Stimulated activated memory B cell treated with anti-CD40 and anti-IgM and Interleukin-4, amounts not matched to agents 10 μg/mL and 1 μg/mL and 100 μg/mL, for 72 hours (primary cell): ENCODE measurements at regions not wholly inside any gene's neighbourhood (a gene's known extent, or its start where the extent isn't known, plus 50 kb on each side); places are given as distances from the start of the nearest gene placed in this dataset.

Source experiments
- ATAC-seq: fragments of 150-1000 bp; cut with Tn5 transposase; 2 replicates; pipeline ENCODE4 v1.10.0; 2021
- H3K27ac Mint-ChIP-seq: one replicate; pipeline ENCODE4 v1.8.0; 2022; ENCODE audit warnings: mild to moderate bottlenecking, mixed read lengths
- H3K27me3 Mint-ChIP-seq: one replicate; pipeline ENCODE4 v1.8.0; 2022; ENCODE audit warnings: mixed read lengths
- H3K36me3 Mint-ChIP-seq: one replicate; pipeline ENCODE4 v1.8.0; 2022; ENCODE audit warnings: mixed read lengths
- H3K4me1 Mint-ChIP-seq: one replicate; pipeline ENCODE4 v1.8.0; 2022; ENCODE audit warnings: mixed read lengths
- H3K4me3 Mint-ChIP-seq: one replicate; pipeline ENCODE4 v1.8.0; 2022; ENCODE audit warnings: mild to moderate bottlenecking, moderate library complexity, mixed read lengths
- H3K9me3 Mint-ChIP-seq: one replicate; pipeline ENCODE4 v1.8.0; 2022; ENCODE audit warnings: mixed read lengths

DNA sequence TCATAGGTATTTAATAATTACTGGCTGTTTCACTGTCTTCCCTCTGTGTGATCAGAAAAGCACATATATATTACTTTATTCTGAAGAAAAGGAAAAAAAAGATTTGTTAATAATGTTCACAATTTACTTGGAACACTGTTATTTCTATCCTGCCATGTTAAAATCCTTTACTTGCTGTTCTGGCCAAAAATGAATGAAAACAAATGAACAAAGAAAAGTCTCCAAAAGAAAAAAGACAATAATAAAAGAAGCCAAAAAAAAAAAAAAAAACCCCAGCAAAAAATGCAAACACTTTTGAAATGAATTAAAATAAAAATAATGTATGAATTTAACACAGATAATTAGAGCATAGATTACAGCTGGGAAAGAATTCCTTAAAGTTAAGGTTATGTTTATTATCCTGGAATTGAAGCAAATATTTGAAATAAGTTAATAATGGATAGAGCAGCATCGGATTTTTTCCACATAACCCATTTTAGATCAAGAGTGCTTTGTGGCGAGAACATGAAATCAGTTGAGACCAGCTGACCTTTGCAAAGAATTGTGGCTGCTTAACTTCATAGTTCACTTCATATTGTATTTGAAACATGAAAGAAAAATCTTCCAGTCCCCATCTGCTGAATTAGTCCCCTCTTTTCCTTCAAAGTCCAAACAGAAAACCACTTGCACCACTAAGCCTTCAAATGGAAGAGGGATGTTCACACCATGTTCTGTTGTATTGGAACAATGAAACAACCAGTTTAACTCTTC lies 444.8 kb downstream of the ADAMTS20 start:
- no peak overlapping the region for H3K27ac Mint-ChIP-seq
- peaks cover 23% of the 10 kb centered on the region for H3K4me1 Mint-ChIP-seq
- no peak for ATAC-seq
- no peaks in the 10 kb centered on the region for H3K9me3 Mint-ChIP-seq
- no peaks in the 10 kb centered on the region for H3K36me3 Mint-ChIP-seq
- peaks cover 10% of the 10 kb centered on the region for H3K27me3 Mint-ChIP-seq
- H3K4me3 Mint-ChIP-seq, result no peak overlapping the region

GRCh38 chr12:43106355-43106754 lies 445.6 kb downstream of the ADAMTS20 start:
- no peak overlapping the region for H3K27ac Mint-ChIP-seq
- peaks cover 18% of the 10 kb centered on the region for H3K4me1 Mint-ChIP-seq
- no peaks in the 10 kb centered on the region for H3K36me3 Mint-ChIP-seq
- H3K4me3 Mint-ChIP-seq, result no peak overlapping the region
- H3K9me3 Mint-ChIP-seq, result no peaks in the 10 kb centered on the region
- peaks cover 10% of the 10 kb centered on the region for H3K27me3 Mint-ChIP-seq
- ATAC-seq, result no peak

- H3K27me3 Mint-ChIP-seq, result peaks cover 8% of the 10 kb centered on the region
- H3K4me1 Mint-ChIP-seq, result peaks cover 18% of the 10 kb centered on the region
- H3K27ac Mint-ChIP-seq, result no peak overlapping the region
- no peak for ATAC-seq
- H3K9me3 Mint-ChIP-seq, result no peaks in the 10 kb centered on the region
- no peaks in the 10 kb centered on the region for H3K36me3 Mint-ChIP-seq
- no peak overlapping the region for H3K4me3 Mint-ChIP-seq
Observed at GRCh38 chr12:43105426-43105981, 446.5 kb downstream of the ADAMTS20 start.

- H3K36me3 Mint-ChIP-seq, result no peaks in the 10 kb centered on the region
- no peak overlapping the region for H3K27ac Mint-ChIP-seq
- H3K4me3 Mint-ChIP-seq, result no peak overlapping the region
- H3K9me3 Mint-ChIP-seq, result no peaks in the 10 kb centered on the region
- peaks cover 11% of the 10 kb centered on the region for H3K4me1 Mint-ChIP-seq
- no peaks in the 10 kb centered on the region for H3K27me3 Mint-ChIP-seq
- ATAC-seq, result no peak
Observed at GRCh38 chr12:43104494-43104893, 447.5 kb downstream of the ADAMTS20 start.

GRCh38 chr12:43103866-43104265 lies 448.1 kb downstream of the ADAMTS20 start:
- no peaks in the 10 kb centered on the region for H3K36me3 Mint-ChIP-seq
- no peaks in the 10 kb centered on the region for H3K27me3 Mint-ChIP-seq
- peaks cover 11% of the 10 kb centered on the region for H3K4me1 Mint-ChIP-seq
- H3K27ac Mint-ChIP-seq, result no peak overlapping the region
- H3K9me3 Mint-ChIP-seq, result no peaks in the 10 kb centered on the region
- H3K4me3 Mint-ChIP-seq, result no peak overlapping the region
- no peak for ATAC-seq

DNA sequence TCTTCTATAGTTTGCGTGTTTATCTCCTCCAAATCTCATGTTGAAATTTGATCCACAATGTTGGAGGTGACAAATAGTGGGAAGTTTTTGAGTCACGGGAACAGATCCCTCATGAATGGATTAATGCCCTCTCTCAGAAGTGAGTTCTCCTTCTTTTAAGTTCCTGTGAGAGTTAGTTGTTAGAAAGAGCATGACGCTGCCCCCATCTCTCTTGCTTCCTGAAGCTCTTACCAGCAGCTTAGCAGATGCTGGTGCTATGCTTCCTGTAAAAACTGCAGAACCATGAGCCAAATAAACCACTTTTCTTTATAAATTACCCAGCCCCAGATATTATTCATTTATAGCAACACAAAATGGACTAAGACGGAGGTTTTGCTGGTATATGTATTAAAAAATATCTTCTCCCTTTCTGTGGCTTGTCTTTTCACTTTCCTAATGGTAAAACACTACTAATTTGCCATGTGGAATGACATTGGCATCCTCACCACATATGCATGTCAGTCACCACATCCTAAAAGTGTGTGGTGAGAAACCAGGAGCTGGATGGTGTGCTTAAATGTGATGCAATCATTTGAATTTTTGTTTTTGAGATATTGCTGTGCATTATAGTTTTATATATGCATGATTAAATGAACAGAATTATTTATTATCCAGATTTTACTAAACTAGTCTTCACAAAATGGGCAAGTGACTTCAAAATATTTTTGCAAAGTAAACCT lies 449.3 kb downstream of the ADAMTS20 start:
- Mint-ChIP-seq H3K36me3 (no peaks in the 10 kb centered on the region), H3K27me3 (no peaks in the 10 kb centered on the region), H3K4me1 (peaks cover 11% of the 10 kb centered on the region), H3K27ac (no peak overlapping the region), H3K9me3 (no peaks in the 10 kb centered on the region), H3K4me3 (no peak overlapping the region)
- no peak for ATAC-seq

GRCh38 chr12:43100231-43100630 lies 451.8 kb downstream of the ADAMTS20 start:
- Mint-ChIP-seq H3K4me3 (no peak overlapping the region), H3K9me3 (no peaks in the 10 kb centered on the region), H3K36me3 (no peaks in the 10 kb centered on the region), H3K27ac (no peak overlapping the region), H3K4me1 (no peaks in the 10 kb centered on the region), H3K27me3 (no peaks in the 10 kb centered on the region)
- ATAC-seq, result no peak

GRCh38 chr12:43099691-43100163 lies 452.3 kb downstream of the ADAMTS20 start:
- Mint-ChIP-seq H3K27me3 (no peaks in the 10 kb centered on the region), H3K9me3 (no peaks in the 10 kb centered on the region)

GRCh38 chr12:43098766-43099550 lies 453.0 kb downstream of the ADAMTS20 start:
- Mint-ChIP-seq H3K4me1 (no peaks in the 10 kb centered on the region), H3K27me3 (no peaks in the 10 kb centered on the region), H3K9me3 (no peaks in the 10 kb centered on the region), H3K4me3 (no peak overlapping the region), H3K36me3 (no peaks in the 10 kb centered on the region), H3K27ac (no peak overlapping the region)
- no peak for ATAC-seq

More at GRCh38 chr12:43099691-43100163, 452.3 kb downstream of the ADAMTS20 start:
- Mint-ChIP-seq H3K4me1 (no peaks in the 10 kb centered on the region), H3K27ac (no peak overlapping the region), H3K36me3 (no peaks in the 10 kb centered on the region), H3K4me3 (no peak overlapping the region)
- no peak for ATAC-seq

- Mint-ChIP-seq H3K27me3 (no peaks in the 10 kb centered on the region), H3K4me3 (no peak overlapping the region), H3K4me1 (no peaks in the 10 kb centered on the region), H3K36me3 (no peaks in the 10 kb centered on the region), H3K9me3 (no peaks in the 10 kb centered on the region), H3K27ac (no peak overlapping the region)
- ATAC-seq, result no peak
Observed at GRCh38 chr12:43098071-43098470, 453.9 kb downstream of the ADAMTS20 start.

DNA sequence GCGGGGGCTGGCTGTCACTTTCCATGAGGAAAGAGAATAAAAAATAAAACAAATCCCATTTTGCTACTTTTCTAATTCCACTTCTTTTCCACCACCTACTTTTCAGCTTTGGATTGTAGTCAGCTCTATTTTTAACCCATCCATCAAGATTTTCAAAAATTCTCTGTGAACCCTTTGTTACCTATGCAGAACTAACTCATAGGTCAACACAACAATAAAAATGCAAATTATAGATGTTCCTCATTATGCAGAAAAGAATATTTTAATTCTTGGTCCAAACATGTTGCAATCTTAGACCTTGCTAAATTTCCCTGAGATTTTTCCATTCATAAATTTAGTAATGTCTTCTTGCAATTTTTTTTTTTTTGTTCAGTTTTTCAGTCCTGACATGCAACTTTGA lies 454.5 kb downstream of the ADAMTS20 start:
- no peaks in the 10 kb centered on the region for H3K4me1 Mint-ChIP-seq
- no peaks in the 10 kb centered on the region for H3K36me3 Mint-ChIP-seq
- H3K27ac Mint-ChIP-seq, result no peak overlapping the region
- H3K9me3 Mint-ChIP-seq, result no peaks in the 10 kb centered on the region
- no peak overlapping the region for H3K4me3 Mint-ChIP-seq
- ATAC-seq, result no peak
- no peaks in the 10 kb centered on the region for H3K27me3 Mint-ChIP-seq

DNA sequence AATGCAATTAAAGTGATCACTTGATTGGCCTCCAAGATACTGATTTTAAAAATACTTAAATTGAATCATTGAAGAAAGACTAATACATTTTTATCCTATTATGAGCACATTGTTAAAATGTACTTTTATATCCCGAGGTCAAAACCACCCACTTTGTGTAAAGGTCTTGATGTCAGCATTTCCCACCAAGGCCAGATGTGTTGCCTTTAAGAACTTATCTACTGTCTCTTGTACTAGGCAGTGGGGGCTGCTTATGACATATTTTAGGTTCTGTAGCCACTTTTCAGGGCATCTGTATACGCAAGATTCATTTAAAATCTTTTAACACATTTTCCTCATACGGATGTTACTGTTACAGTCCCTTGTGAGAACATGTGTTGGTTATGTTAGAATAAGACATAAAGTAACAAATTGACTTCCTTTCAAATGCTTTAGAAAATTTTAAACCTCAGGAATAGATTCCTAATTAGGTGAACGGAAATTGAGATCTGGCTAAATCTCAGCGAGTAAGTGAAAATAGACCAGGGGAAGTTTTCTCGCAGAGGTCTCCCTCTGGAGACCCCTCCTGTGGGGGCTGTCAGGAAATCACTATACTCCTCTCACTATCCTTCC lies 456.2 kb downstream of the ADAMTS20 start:
- no peaks in the 10 kb centered on the region for H3K36me3 Mint-ChIP-seq
- no peak for ATAC-seq
- H3K9me3 Mint-ChIP-seq, result no peaks in the 10 kb centered on the region
- H3K27me3 Mint-ChIP-seq, result no peaks in the 10 kb centered on the region
- no peak overlapping the region for H3K27ac Mint-ChIP-seq
- no peak overlapping the region for H3K4me3 Mint-ChIP-seq
- no peaks in the 10 kb centered on the region for H3K4me1 Mint-ChIP-seq

- no peaks in the 10 kb centered on the region for H3K27me3 Mint-ChIP-seq
- no peaks in the 10 kb centered on the region for H3K4me1 Mint-ChIP-seq
- H3K9me3 Mint-ChIP-seq, result peaks cover 5% of the 10 kb centered on the region
- no peak overlapping the region for H3K4me3 Mint-ChIP-seq
- no peak overlapping the region for H3K27ac Mint-ChIP-seq
- H3K36me3 Mint-ChIP-seq, result peaks cover 5% of the 10 kb centered on the region
- ATAC-seq, result no peak
Observed at GRCh38 chr12:43094886-43095575, 457.0 kb downstream of the ADAMTS20 start.

GRCh38 chr12:43090981-43091380 lies 461.0 kb downstream of the ADAMTS20 start:
- H3K27me3 Mint-ChIP-seq, result no peaks in the 10 kb centered on the region
- no peak for ATAC-seq
- H3K27ac Mint-ChIP-seq, result no peak overlapping the region
- peaks cover 6% of the 10 kb centered on the region for H3K36me3 Mint-ChIP-seq
- H3K4me3 Mint-ChIP-seq, result no peak overlapping the region
- peaks cover 19% of the 10 kb centered on the region for H3K9me3 Mint-ChIP-seq
- no peaks in the 10 kb centered on the region for H3K4me1 Mint-ChIP-seq
